HG03097 (cell line): ENCODE measurements at regions not wholly inside any gene's neighbourhood (a gene's known extent, or its start where the extent isn't known, plus 50 kb on each side); places are given as distances from the start of the nearest gene placed in this dataset.

Experiments used
- ATAC-seq: cut with Tn5 transposase; IDR thresholded peaks from one replicate; pipeline ENCODE4 v1.9.1; 2021; ENCODE audit not compliant: unreplicated experiment, low FRiP score

GRCh38 chr3:83513051-83513450, 1445.7 kb upstream of the CADM2 start:
- ATAC-seq: no peak

DNA sequence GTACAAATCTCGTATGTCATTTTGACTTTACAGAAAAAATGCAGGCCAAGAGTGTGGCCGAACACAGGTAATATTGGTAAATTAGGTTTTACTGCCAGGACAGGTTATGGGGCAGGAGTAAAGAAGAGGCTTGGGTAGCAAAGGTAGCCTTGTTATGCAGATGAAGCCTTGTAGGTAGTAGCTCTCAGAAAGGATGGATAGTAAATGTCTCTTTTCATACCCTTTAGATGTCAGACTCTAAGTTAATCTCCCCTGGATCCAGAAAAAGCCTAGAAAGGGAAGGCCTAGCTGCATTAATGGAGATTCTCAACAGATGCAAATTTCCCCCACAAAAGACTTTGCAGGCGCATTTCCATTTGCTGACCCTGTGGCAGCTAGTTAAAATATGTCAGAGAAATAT, 1445.1 kb upstream of the CADM2 start:
- ATAC-seq: no peak

GRCh38 chr3:83514130-83514914, 1444.5 kb upstream of the CADM2 start:
- ATAC-seq: no peak

DNA sequence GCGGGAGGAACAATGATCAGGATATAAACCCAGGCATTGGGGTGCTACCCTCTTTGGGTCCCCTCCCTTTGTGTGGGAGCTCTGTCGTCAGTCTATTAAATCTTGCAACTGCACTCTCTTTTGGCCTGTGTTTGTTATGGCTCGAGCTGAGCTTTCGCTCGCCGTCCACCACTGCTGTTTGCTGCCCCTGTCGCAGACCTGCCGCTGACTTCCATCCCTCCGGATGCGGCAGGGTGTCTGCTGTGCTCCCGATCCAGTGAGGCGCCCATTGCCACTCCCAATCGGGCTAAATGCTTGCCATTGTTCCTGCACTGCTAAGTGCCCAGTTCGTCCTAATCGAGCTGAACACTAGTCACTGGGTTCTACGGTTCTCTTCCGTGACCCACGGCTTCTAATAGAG, 1443.7 kb upstream of the CADM2 start:
- no peak for ATAC-seq

- peak; percentile 76 for ATAC-seq
These were observed 1435.2 kb upstream of the CADM2 start for GRCh38 chr3:83523470-83524073.

- ATAC-seq: no peak
These were observed 1433.9 kb upstream of the CADM2 start for GRCh38 chr3:83524901-83525300.

DNA sequence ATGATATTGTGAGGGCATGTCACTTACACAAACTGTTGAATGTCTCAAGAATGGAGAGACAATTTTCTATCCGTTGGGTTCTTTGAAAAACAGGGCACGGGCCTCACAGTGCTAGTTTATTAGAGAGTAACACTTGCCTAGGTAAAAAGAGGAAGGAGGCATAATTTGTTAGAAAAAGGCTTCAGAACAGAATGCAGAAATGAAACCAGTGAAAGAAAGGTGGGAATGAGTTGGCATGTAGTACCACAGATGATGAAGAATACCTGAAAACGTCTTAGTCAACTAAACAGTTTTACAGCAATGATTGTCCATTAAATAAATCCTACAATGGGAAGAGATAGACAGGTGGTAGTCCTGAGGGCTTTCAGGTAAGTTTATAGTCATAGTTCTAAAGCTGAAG, 1399.7 kb upstream of the CADM2 start:
- no peak for ATAC-seq

DNA sequence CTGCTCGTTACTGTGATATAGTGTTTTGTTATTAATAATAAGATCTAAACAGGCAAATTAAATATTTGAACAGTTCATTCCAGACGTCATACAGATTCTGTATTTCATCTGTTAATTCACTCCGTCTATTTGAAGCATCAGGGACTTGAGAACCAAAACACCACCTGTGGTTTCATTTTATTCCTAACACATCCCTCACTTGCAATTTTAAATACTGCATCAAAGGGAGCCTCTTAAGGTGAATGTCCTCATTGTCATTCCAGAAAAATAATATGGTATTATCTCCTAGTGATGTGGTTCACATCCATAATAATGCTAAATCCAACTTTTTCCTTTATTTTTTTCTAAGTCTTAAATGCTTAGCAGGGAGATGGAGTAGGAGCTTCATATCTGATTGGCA, 1390.9 kb upstream of the CADM2 start:
- ATAC-seq: no peak

GRCh38 chr3:83581546-83581945, 1377.2 kb upstream of the CADM2 start:
- ATAC-seq: no peak

DNA sequence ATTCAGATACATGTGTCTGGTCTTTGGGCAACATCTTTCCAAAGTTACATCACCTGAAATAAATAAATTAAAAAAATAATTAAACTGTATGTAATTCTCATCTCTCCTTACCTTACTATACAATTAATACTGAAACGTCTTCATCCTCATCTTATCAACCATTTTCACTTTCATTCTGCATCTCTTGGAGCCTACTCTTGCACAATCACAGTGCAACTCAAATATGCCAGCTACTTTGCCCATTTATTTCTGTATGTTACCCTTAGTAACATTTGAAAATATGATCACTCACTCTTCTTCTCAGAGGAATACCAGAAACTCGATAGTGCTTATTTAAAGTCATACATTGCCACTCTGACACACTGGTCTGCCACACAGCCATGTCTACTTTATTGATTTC, 1357.1 kb upstream of the CADM2 start:
- ATAC-seq: no peak

- no peak for ATAC-seq
These were observed 1336.3 kb upstream of the CADM2 start for GRCh38 chr3:83622526-83622925.

GRCh38 chr3:83625261-83625660, 1333.5 kb upstream of the CADM2 start:
- ATAC-seq: no peak

DNA sequence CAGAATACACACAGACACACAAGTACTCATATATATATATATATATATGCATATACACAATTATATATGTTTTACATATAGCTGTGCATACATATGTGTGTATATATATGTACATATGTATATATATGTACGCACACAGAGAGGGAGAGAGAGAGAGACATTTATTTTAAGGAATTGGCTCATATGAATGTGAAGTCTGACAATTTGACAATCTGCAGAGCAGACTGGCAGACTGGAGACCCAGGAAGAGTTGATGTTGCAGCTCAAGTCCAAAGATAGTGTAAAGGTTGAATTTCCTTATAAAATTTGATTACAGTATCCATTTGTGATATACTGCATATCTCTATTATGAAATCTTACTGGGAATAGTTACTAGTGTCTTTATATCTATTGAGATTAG, 1330.3 kb upstream of the CADM2 start:
- no peak for ATAC-seq

GRCh38 chr3:83632526-83632925, 1326.3 kb upstream of the CADM2 start:
- ATAC-seq: no peak

DNA sequence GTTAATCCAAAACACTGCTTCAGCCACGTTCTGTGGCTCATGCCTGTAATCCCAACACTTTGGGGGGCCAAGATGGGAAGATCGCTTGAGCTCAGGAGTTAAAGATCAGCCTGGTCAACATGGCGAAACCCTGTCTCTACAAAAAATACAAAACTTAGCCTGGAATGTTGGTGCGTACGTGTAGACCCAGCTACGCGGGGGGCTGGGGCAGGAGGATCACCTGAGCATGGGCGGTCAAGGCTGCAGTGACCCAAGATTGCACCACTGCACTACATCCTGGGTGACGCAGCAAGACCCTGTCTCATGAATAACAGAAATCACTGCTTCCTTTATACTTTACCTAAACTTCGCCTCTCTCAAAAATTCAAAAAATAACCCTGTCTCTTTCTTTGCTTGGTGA, 1325.0 kb upstream of the CADM2 start:
- no peak for ATAC-seq

DNA sequence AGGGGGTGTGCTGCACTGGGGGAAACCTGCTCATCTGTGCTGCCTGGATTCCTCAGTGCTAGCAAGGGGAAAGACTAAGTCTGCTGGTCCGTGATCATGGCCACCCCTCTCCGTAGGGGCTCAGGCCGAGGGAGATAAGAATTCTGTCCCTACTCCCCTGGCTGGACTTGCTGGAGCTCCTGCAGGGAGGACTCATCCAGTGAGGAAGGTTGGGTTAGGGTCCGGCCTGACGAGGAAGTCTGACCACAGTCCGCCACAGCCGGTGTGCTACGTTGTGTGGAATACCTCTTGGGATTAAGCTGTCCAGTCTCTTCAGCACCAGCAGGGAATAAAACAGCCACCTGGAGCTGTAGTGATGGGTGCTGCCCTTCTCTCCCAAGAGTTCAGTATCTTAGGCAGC, 1309.1 kb upstream of the CADM2 start:
- ATAC-seq: no peak

GRCh38 chr3:83655083-83655482, 1303.7 kb upstream of the CADM2 start:
- ATAC-seq: no peak

GRCh38 chr3:83662381-83662960, 1296.3 kb upstream of the CADM2 start:
- ATAC-seq: no peak

- ATAC-seq: no peak
These were observed 1288.4 kb upstream of the CADM2 start for GRCh38 chr3:83670416-83670815.

DNA sequence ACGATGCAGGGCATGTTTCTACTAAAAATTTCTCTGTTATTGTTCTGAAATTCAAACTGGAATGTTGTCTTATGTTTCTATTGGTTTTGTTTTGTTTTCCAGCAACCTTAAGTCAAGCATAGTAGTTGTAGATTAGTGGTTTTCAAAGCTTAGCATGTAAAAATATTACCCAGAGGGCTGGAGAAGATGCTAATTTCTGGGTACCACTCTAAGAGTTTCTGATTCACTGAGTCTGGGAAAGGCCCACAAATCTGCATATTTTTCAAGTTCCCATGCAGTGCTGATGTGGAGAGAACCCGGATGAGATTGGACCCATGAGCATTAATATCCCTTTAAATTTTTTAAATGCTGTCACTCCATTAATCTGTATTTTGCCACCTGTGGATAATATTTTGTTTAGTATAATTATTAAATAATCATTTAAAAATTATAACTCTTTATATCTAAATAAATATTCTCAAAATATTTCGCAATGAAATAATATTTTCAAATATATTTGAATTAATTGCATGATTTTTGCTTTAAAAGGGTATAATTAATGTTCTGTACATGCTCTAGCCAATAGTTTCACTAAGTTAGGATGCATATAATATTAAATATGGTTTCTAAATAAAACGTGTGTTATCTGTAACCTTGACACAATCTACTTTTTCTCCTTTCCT, 1274.7 kb upstream of the CADM2 start:
- no peak for ATAC-seq

DNA sequence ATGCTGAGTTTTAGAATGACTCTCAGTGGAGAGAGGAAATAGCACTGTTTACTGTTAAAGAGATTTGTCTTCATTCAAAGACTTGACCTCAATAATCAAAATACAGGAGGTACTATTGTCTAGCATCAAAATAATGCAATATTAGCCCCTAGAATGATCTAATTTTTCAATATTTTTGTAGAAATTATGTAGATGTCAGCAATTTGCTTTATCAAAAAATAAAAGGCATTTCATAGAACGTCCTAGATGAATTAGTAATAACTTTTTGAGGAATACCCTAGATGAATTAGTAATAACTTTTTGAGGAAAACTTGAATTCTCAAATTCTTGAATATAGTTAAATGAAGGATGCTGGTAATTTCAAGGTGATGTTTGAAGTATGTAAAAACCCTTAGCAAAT, 1252.1 kb upstream of the CADM2 start:
- ATAC-seq: no peak

- ATAC-seq: no peak
These were observed 1243.5 kb upstream of the CADM2 start for GRCh38 chr3:83715307-83715706.
